HCT116 (cell line): ENCODE measurements at regions not wholly inside any gene's neighbourhood (a gene's known extent, or its start where the extent isn't known, plus 50 kb on each side); places are given as distances from the start of the nearest gene placed in this dataset.

Experiments used
- ATAC-seq: fragments of 200-7000 bp; cut with Tn5 transposase; 2 replicates; pipeline ENCODE4 v1.9.1; 2020; ENCODE audit warnings: mild to moderate bottlenecking, moderate library complexity
- BruUV-seq: library from RNA; stranded (reverse); fragments of 400-500 nt; replicated peaks from 2 replicates; lab custom pipeline; 2021; lab: Mats Ljungman, UMichigan
- CTCF ChIA-PET: fragments of 300-600 bp; sonication (Branson Sonifier 250); formaldehyde crosslinking; loops from one replicate; lab custom pipeline; 2021; ENCODE audit warnings: antibody characterized with exemption; lab: Charles Lee
- POLR2A ChIA-PET: fragments of 300-600, 350-600 bp; sonication (Branson Sonifier 250); formaldehyde crosslinking; loops from one replicate; lab custom pipeline; 2021; ENCODE audit warnings: antibody characterized with exemption; lab: Charles Lee
- RAD21 ChIA-PET, 2 experiments: fragments of 300-600 bp; sonication (Branson Sonifier 250); formaldehyde crosslinking; loops; one replicate each; lab custom pipeline; 2023; ENCODE audit warnings: low total read pairs in 2 of 2; ENCODE audit not compliant: uncharacterized antibody in 2 of 2, unreplicated experiment in 2 of 2, low non-redundant PET in 1 of 2; lab: Charles Lee
- DNase-seq: peaks from one replicate; pipeline ENCODE4 v3.0.0-alpha.2; 2010; ENCODE audit warnings: low read depth, low spot score
- H2AFZ ChIP-seq: fragments of 200-600 bp; shearing (Covaris generic), sonication (generic); 2 replicates; pipeline ENCODE4 v1.6.1; 2017; ENCODE audit warnings: low read depth, mixed run types, mixed read lengths, antibody characterized with exemption, low read length; ENCODE audit not compliant: poor library complexity, severe bottlenecking
- H3K27ac ChIP-seq: 2 replicates; pipeline ENCODE4 v1.5.1; 2012; ENCODE audit warnings: low read depth, low read length
- H3K27me3 ChIP-seq: fragments of 200-600 bp; sonication (generic); 2 replicates; pipeline ENCODE4 v1.6.1; 2016; ENCODE audit warnings: mixed run types, low read length, mixed read lengths; ENCODE audit not compliant: insufficient read depth
- H3K36me3 ChIP-seq, 2 experiments: fragments of 200-500 bp in 1 of 2; fragments of 200-600 bp in 1 of 2; sonication (Bioruptor generic) in 1 of 2; sonication (generic) in 1 of 2; 2 replicates each; pipeline versions ENCODE4 v1.5.1 to v1.6.1; 2014 to 2016; ENCODE audit warnings: low read length in 2 of 2, inconsistent platforms in 1 of 2, mixed read lengths in 1 of 2, mixed run types in 1 of 2; ENCODE audit not compliant: insufficient read depth in 2 of 2, control insufficient read depth in 1 of 2
- H3K4me1 ChIP-seq, 2 experiments: fragments of 200-600 bp in 1 of 2; sonication (generic) in 1 of 2; 2 replicates each; pipeline versions ENCODE4 v1.5.1 to v1.6.1; 2012 to 2017; ENCODE audit warnings: low read length in 2 of 2, inconsistent platforms in 1 of 2, mild to moderate bottlenecking in 1 of 2, mixed read lengths in 1 of 2, mixed run types in 1 of 2, moderate library complexity in 1 of 2; ENCODE audit not compliant: insufficient read depth in 2 of 2, control insufficient read depth in 1 of 2
- H3K4me2 ChIP-seq: fragments of 200-600 bp; sonication (generic); 2 replicates; pipeline ENCODE4 v1.6.1; 2017; ENCODE audit warnings: mixed run types, low read length, mixed read lengths
- H3K4me3 ChIP-seq, 2 experiments: fragments of 200-600 bp in 1 of 2; sonication (generic) in 1 of 2; replicated peaks in 1 of 2; 2 replicates each; pipeline ENCODE4 v1.5.1; 2011 to 2016; ENCODE audit warnings: low read length in 2 of 2, control low read depth in 1 of 2, low read depth in 1 of 2, mild to moderate bottlenecking in 1 of 2, mixed read lengths in 1 of 2, mixed run types in 1 of 2
- H3K79me2 ChIP-seq: fragments of 200-600 bp; sonication (generic); 2 replicates; pipeline ENCODE4 v1.6.1; 2017; ENCODE audit warnings: mild to moderate bottlenecking, mixed run types, low read length, moderate library complexity, mixed read lengths; ENCODE audit not compliant: insufficient read depth
- H3K9ac ChIP-seq: fragments of 200-600 bp; sonication (generic); 2 replicates; pipeline ENCODE4 v1.6.1; 2016; ENCODE audit warnings: low read length, mixed read lengths
- H3K9me2 ChIP-seq: fragments of 200-600 bp; sonication (generic), shearing (Covaris generic); 2 replicates; pipeline ENCODE4 v1.6.1; 2017; ENCODE audit warnings: mixed run types, mild to moderate bottlenecking, moderate library complexity; ENCODE audit not compliant: insufficient read depth
- H3K9me3 ChIP-seq, 2 experiments: fragments of 200-500 bp in 1 of 2; fragments of 200-600 bp in 1 of 2; sonication (Bioruptor generic) in 1 of 2; sonication (generic) in 1 of 2; 2 replicates each; pipeline ENCODE4 v1.6.1; 2014 to 2017; ENCODE audit warnings: low read length in 2 of 2, mixed read lengths in 2 of 2, inconsistent platforms in 1 of 2, low read depth in 1 of 2, mild to moderate bottlenecking in 1 of 2, mixed run types in 1 of 2, moderate library complexity in 1 of 2; ENCODE audit not compliant: control insufficient read depth in 1 of 2, insufficient read depth in 1 of 2
- H4K20me1 ChIP-seq: fragments of 200-600 bp; sonication (generic), shearing (Covaris generic); 2 replicates; pipeline ENCODE4 v1.6.1; 2017; ENCODE audit warnings: mixed run types, mild to moderate bottlenecking, moderate library complexity; ENCODE audit not compliant: insufficient read depth
- CEBPB ChIP-seq: IDR thresholded peaks from 2 replicates; pipeline ENCODE4 v1.6.1; 2012; ENCODE audit warnings: low read depth
- EZH2 ChIP-seq: fragments of 200-600 bp; sonication (generic); IDR thresholded peaks from 2 replicates; pipeline ENCODE4 v1.6.1; 2017; ENCODE audit warnings: antibody characterized with exemption, mixed run types
- JUND ChIP-seq: IDR thresholded peaks from 2 replicates; pipeline ENCODE4 v1.6.1; 2012
- RAD21 ChIP-seq: IDR thresholded peaks from 2 replicates; pipeline ENCODE4 v1.6.1; 2012; ENCODE audit warnings: low read depth, mild to moderate bottlenecking
- SIN3A ChIP-seq: IDR thresholded peaks from 2 replicates; pipeline ENCODE4 v1.6.1; 2012; ENCODE audit warnings: low read depth
- SP1 ChIP-seq: IDR thresholded peaks from 2 replicates; pipeline ENCODE4 v1.6.1; 2012; ENCODE audit warnings: low read depth
- SRF ChIP-seq: IDR thresholded peaks from 2 replicates; pipeline ENCODE4 v1.6.1; 2012; ENCODE audit warnings: low read depth
- TCF7L2 ChIP-seq: IDR thresholded peaks from 2 replicates; pipeline ENCODE4 v1.7.0; 2011; ENCODE audit warnings: borderline replicate concordance, inconsistent platforms; ENCODE audit not compliant: insufficient read depth, insufficient read length; ENCODE audit errors: extremely low read depth
- YY1 ChIP-seq: IDR thresholded peaks from 2 replicates; pipeline ENCODE4 v1.6.1; 2011; ENCODE audit warnings: low read length, low read depth, moderate library complexity, mild to moderate bottlenecking; ENCODE audit not compliant: insufficient replicate concordance; ENCODE audit errors: extremely low read depth
- intact Hi-C: fragments of 100-400 bp; cut with micrococcal nuclease; formaldehyde crosslinking; loops from 2 replicates; pipeline ENCODE4 v1.10.0; 2022
- TF ChIP-seq, protein P1 (sequence below), 3 experiments: fragments of 200-600 bp in 1 of 3; sonication (generic) in 1 of 3; IDR thresholded peaks in 2 of 3; conservative IDR thresholded peaks in 1 of 3; 2 replicates each; pipeline ENCODE4 v1.5.1; 2012 to 2017; ENCODE audit warnings: low read depth in 2 of 3, low read length in 2 of 3, antibody characterized with exemption in 1 of 3, borderline replicate concordance in 1 of 3, control low read depth in 1 of 3, mild to moderate bottlenecking in 1 of 3, mixed read lengths in 1 of 3, mixed run types in 1 of 3, moderate library complexity in 1 of 3; ENCODE audit not compliant: insufficient read depth in 1 of 3
- TF ChIP-seq, protein P2 (sequence below): IDR thresholded peaks from 2 replicates; pipeline ENCODE4 v1.6.1; 2011; ENCODE audit warnings: mild to moderate bottlenecking, low read length, moderate library complexity; ENCODE audit not compliant: insufficient replicate concordance; ENCODE audit errors: extremely low read depth

DNA sequence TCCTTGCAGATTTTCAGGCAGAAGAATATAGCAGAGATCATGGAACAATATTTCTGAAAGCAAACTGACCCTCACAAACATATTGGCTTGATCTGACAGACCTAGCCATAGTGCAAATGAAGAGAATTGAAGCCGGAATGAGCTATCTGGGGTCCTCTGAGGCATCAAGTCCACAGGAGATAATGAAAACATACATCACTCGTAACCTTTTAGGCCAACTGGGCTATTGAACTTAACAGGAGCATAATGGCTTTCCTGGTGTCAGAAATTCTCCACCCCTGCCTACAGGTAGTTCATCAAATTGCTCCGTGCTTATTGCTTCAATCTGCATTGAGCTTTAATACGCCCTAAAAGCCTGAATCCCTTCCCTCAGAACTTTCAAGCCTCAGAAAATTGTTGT, 1414.6 kb upstream of the TENM4 start:
- Histone ChIP-seq H3K4me3 (no peak overlapping the region), H2AFZ (no peak overlapping the region), H3K27me3 (no peaks in the 10 kb centered on the region), H3K27ac (no peak overlapping the region), H3K9me3 (peaks cover 0 to 8% of the 10 kb centered on the region in 2 experiments; a peak in 2 of 4 replicates), H3K4me1 (no peaks in the 10 kb centered on the region), H3K9me2 (no peaks in the 10 kb centered on the region), H3K36me3 (no peaks in the 10 kb centered on the region), H3K9ac (no peak overlapping the region), H4K20me1 (no peaks in the 10 kb centered on the region), H3K4me2 (no peak overlapping the region), H3K79me2 (no peaks in the 10 kb centered on the region)
- TF ChIP-seq JUND, result no peak
- no peak for TF ChIP-seq SIN3A
- TF ChIP-seq EZH2, result no peak
- no peak for TF ChIP-seq SRF
- TF ChIP-seq TCF7L2, result no peak
- TF ChIP-seq, protein P1, sequence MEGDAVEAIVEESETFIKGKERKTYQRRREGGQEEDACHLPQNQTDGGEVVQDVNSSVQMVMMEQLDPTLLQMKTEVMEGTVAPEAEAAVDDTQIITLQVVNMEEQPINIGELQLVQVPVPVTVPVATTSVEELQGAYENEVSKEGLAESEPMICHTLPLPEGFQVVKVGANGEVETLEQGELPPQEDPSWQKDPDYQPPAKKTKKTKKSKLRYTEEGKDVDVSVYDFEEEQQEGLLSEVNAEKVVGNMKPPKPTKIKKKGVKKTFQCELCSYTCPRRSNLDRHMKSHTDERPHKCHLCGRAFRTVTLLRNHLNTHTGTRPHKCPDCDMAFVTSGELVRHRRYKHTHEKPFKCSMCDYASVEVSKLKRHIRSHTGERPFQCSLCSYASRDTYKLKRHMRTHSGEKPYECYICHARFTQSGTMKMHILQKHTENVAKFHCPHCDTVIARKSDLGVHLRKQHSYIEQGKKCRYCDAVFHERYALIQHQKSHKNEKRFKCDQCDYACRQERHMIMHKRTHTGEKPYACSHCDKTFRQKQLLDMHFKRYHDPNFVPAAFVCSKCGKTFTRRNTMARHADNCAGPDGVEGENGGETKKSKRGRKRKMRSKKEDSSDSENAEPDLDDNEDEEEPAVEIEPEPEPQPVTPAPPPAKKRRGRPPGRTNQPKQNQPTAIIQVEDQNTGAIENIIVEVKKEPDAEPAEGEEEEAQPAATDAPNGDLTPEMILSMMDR (IDR thresholded peaks at IDR 0.05 in 2 of 3, conservative IDR thresholded peaks at IDR 0.05 in 1 of 3; ENCODE audit: borderline replicate concordance in 1 of 3, insufficient read depth in 1 of 3, low read depth in 2 of 3, low read length in 2 of 3), result no peak
- TF ChIP-seq RAD21, result no peak
- TF ChIP-seq CEBPB, result no peak
- TF ChIP-seq SP1, result no peak
- TF ChIP-seq YY1, result no peak
- TF ChIP-seq, protein P2, sequence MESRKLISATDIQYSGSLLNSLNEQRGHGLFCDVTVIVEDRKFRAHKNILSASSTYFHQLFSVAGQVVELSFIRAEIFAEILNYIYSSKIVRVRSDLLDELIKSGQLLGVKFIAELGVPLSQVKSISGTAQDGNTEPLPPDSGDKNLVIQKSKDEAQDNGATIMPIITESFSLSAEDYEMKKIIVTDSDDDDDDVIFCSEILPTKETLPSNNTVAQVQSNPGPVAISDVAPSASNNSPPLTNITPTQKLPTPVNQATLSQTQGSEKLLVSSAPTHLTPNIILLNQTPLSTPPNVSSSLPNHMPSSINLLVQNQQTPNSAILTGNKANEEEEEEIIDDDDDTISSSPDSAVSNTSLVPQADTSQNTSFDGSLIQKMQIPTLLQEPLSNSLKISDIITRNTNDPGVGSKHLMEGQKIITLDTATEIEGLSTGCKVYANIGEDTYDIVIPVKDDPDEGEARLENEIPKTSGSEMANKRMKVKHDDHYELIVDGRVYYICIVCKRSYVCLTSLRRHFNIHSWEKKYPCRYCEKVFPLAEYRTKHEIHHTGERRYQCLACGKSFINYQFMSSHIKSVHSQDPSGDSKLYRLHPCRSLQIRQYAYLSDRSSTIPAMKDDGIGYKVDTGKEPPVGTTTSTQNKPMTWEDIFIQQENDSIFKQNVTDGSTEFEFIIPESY, result no peak
- intact Hi-C loops, result no loop called here
- no peak for DNase-seq
- CTCF ChIA-PET, result no interaction called here
- RAD21 ChIA-PET, result no interaction called here
- POLR2A ChIA-PET, result no interaction called here
- no peak for ATAC-seq
- BruUV-seq, result no TSS peak
